Urothelium cell line (cell line): ENCODE measurements at regions not wholly inside any gene's neighbourhood (a gene's known extent, or its start where the extent isn't known, plus 50 kb on each side); places are given as distances from the start of the nearest gene placed in this dataset.
"Not testable (repeated sequence)": the region's sequence is repeated elsewhere in the genome, so short reads cannot be mapped to it uniquely, and the experiment has no call there.

ENCODE experiments used
- DNase-seq: peaks from one replicate; pipeline ENCODE4 v3.0.0; 2011; ENCODE audit warnings: low spot score, mixed read lengths
- FAIRE-seq: peaks from 2 replicates; lab custom pipeline; 2011; peaks lifted over from hg19 to GRCh38; lab: Jason Lieb, UNC

GRCh38 chr14:104230946-104231345, 92.6 kb downstream of the KIF26A start:
- FAIRE-seq (no peak), DNase-seq (no peak)

DNA sequence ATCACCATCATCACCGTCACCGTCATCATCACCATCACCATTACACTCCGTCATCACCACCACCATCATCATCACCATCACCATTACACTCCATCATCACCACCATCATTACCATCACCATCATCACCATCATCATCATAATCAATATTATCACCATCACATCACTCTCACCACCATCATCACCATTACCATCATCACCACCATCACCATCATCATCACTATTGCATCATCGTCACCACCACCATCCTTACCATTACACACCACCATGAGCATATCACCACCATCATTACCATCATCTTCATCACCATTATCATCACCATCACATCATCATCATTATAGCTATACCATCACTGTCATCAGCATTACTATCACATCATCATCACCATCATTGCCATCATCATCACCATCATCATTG, 93.7 kb downstream of the KIF26A start:
- FAIRE-seq = no peak
- DNase-seq = no peak

DNA sequence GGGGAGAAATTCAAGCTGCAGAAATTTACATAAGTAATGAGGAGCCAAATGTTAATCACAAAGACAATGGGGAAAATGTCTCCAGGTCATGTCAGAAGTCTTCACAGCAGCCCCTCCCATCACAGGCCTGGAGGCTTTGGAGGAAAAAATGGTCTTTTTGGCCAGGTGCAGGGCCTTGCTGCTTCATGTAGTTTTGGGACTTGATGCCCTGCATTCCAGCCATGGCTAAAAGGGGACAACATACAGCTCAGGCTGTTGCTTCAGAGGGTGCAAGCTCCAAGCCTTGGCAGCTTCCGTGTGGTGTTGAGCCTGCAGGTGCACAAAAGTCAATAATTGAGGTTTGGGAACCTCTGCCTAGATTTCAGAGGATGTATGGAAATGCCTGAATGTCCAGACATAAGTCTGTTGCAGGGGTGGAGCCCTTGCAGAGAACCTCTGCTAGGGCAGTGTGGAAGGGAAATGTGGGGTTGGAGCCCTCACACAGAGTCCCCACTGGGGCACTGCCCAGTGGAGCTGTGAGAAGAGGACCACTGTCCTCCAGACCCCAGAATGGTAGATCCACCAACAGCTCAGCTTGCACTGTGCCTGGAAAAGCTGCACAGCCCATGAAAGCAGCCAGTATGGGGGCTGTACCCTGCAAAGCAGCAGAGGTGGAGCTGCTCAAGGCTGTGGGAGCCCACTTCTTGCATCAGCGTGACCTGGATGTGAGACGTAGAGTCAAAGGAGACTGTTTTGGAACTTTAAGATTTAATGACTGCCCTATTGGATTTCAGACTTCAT, 95.8 kb downstream of the KIF26A start:
- DNase-seq, FAIRE-seq: not testable (repeated sequence)

- DNase-seq (no peak), FAIRE-seq (no peak)
Measured at GRCh38 chr14:104235686-104236085, 97.3 kb downstream of the KIF26A start.

GRCh38 chr14:104237651-104238423, 99.5 kb downstream of the KIF26A start:
- FAIRE-seq = no peak
- no peak for DNase-seq

- FAIRE-seq (no peak), DNase-seq (no peak)
Measured at GRCh38 chr14:104238424-104239184, 100.2 kb downstream of the KIF26A start.

DNA sequence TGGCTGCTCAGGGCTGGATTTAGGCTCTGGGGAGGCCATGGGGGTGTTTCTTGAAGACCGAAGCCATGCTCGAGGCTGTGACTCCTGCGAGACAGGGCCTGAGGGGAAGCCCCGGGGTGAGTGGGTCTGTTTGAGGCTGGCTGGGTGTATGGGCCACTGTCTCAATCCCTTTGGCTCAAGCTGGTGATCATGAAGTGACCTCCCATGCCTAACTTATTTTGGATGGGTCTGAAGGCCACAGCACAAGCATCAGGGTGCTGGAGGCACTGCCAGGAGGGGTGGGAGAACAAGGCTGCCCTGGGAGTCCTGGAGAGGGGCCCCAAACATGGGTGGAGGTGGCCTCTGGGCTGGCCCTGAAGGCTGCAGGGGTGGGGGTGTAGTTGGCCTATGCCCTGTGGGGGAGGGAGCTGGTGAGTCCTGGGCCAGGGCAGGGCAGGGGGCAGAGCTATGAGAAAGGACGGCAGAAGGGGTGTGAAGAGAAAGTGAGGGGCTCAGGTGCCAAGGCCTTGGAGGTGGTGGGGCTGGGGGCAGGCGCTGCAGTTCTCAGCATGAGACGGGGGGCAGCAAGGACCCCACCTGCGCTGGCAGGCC, 100.9 kb downstream of the KIF26A start:
- DNase-seq = no peak
- no peak for FAIRE-seq

DNA sequence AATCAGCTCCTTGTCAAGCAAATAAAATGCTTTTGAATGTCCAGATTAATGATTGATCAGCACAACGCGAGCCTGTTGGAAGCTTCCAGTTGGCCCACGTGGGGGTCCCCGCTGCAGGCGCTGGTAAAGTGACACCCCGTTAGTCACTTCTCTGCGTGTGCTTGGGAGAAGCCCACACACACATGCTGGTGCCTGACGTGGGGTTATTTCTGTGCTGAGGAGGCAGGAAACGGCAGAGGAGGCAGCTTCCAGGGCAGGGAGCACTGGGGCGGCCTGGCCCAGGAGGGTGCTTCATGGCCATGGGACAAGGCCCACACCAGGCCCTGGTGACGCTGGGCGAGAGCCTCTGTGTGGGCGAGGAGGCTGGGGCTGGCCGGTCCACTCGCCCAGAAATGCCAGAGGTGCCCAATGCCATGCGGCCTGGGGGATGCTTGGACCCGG, 101.5 kb downstream of the KIF26A start:
- no peak for DNase-seq

DNA sequence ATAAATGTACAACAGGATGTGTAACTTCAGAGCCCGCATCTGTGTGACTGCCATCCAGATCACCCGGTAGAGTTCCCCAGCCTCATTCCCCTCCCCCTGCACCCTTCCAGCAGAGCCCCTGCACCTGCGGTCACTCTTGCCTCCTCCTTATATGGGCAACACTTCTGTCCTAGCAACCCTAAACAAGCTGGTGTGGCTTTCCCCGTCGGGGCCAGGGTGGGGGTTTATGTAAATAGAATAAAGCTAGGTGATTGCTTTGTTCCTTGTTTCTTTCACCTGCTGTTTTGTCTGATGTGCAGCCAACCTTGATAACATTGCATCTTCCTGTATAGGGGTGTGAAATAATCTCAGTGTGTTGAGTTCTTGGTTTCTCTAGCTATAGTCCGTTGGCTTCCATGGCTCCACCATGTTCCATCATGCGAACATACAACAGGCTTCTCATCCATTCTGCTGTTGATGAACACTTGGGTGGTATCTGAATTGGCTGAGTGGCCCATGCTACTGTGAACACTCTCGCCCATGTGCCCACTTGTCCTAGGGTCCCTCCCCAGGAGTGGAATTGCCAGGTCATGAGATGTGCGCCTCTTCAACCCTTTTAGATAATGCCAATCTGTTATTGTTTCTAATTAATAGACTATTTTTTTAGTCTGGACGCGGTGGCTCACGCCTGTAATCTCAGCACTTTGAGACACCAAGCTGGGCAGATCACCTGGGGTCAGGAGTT, 102.2 kb downstream of the KIF26A start:
- FAIRE-seq (no peak), DNase-seq (no peak)

More for the DNA sequence above, 101.5 kb downstream of the KIF26A start:
- no peak for FAIRE-seq

DNA sequence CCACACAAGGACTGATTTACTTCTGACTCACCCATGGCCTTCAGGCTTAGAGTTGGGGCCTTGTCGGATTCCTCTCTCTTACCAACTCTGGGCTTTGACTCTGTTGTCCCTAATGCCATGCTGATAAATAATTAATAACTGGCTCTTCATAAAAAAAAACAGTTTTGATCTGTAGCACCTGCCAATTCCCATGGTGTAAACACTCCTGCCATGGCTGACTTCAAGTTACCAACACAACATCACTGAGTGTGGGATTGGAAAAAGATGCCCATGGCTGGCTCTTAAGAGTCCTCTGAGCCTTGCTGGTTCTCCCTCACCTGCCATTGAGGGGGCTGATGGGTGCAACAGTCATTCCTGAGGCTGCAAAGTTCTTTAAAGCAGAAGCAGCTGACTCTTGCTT, 104.8 kb downstream of the KIF26A start:
- DNase-seq (no peak), FAIRE-seq (no peak)

- FAIRE-seq = no peak
- no peak for DNase-seq
Measured at GRCh38 chr14:104244221-104245011, 106.0 kb downstream of the KIF26A start.

- FAIRE-seq = no peak
Measured at GRCh38 chr14:104245075-104245474, 106.7 kb downstream of the KIF26A start.

GRCh38 chr14:104245723-104246122, 107.3 kb downstream of the KIF26A start:
- DNase-seq (no peak), FAIRE-seq (no peak)

More at GRCh38 chr14:104245075-104245474, 106.7 kb downstream of the KIF26A start:
- no peak for DNase-seq

GRCh38 chr14:104246401-104247335, 108.3 kb downstream of the KIF26A start:
- FAIRE-seq (no peak), DNase-seq (no peak)

DNA sequence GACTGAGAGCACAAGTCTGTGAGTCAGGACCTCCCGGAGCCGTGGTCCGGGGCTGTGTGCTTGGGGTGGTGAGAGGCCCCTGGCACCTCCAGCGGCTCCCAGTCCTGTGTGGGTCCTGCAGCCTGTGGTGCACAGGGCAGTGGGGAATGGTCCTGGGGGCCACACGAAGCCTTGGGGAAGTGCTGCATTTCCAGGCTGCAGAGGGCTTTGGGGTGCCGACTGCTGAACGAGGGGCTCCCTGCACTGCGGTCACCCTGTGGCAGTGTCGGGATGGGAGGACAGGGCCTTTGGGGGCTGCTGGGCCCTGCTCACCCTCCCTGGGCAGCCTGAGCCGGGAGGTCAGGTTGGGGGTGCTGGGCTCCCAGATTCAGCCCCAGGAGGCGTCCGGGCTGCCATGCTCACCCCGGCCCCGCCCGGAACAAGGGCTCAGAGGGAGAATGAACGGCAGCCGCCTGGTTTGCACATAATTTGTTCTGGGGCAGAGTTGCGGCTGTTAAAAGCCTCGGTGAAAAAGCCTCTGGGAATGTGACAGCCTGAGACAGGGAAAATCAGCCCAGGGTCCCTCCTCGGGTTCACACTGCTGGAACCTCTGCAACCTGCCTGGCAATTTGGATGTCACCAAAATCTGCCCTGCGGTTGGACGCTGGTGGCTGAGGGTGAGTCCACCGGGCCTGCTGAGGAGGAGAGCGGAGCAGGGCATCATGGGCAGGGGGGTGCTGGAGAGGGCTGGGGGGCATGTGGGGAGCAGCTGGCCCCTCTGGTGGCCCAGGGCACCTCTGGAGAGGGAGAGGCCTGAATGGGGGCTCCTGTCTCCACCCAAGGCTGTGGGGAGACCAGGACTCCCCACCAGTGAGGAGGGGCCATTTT, 109.2 kb downstream of the KIF26A start:
- DNase-seq = no peak
- FAIRE-seq = no peak

DNA sequence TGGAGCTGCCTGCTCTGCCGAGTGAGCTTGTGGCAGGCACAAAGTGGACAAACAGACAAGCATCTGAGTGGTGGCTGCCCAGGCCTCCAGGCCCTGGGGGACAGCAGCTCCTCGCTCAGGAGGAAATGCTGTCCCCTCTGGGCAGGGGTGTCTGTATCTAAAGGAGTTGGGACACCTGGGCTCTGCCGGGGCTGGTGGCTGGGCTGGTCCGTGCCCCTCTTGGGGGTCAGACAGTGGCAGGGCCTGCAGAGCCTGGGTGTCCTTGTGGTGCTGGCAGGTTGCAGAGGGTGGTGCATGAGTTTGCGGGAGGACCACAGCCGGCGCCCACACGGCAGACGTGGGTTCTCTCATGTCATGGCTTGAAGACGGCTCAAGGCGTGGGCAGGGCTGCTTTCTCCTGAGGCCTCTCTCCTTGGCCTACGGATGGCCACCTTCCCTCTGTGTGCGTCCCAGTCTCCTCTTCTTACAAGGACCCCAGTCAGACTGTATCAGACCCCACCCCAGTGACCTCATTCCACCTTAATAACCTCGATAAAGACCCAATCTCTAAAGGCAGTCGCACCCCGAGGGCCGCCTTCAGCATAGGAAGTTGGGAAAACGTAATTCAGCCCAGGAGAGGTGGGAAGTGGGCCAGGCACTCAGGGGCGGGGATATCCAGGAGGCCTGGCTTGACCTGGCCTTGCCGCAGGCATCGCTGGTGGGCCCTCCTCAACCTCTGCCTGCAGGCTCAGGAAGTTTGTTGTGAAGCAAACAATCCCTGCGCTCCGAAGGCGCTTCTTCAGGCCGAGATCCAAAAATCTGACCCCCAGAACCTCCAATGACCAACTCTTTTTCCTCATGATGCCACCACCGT, 110.0 kb downstream of the KIF26A start:
- no peak for DNase-seq
- FAIRE-seq = no peak
